ENCODE measurements at regions not wholly inside any gene's neighbourhood (a gene's known extent, or its start where the extent isn't known, plus 50 kb on each side); places are given as distances from the start of the nearest gene placed in this dataset.
"Not testable (repeated sequence)": the region's sequence is repeated elsewhere in the genome, so short reads cannot be mapped to it uniquely, and the experiment has no call there.

DNA sequence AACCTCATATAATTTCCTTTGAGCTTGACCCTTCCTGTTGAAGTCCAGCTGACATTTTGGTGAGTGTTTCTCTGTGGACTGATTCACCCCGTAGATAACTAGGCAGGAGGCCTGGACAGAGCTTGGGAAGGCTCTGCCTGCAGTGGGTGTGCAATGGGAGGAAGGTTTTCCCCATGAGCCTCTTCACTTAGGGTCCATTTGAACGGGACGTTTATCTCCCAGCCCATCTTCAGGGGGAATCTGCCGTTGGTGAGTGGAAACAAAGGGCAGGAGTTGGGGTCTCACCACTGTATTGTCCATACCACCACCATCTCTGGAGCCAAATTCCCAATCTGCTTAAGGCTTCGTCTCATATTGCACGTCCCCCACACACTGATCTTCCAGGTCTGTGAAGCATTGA is 825.6 kb upstream of the TPTE start:
- DNase-seq (ENCODE audit: low spot score): not testable (repeated sequence)

DNA sequence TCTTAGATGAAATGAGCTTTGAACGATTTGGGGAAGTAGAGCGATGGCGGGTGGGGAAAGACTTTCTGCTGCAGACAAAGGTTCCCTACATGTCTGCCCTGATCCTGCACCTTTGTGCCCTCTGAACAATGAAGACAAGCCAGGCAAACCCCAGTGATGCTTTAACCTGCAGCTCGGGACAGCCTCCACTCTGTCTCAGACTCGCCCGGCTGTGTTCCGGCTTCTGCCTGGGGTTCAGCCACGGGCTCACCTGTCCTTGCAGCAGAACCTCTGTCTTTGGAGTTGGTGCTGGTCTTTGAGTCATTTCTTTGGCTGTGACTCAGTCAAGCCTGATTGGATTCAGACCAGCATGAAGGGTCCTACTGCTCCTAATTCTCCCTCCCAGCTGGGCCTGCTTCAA is 823.6 kb upstream of the TPTE start:
- DNase-seq (ENCODE audit: low spot score): not testable (repeated sequence)

DNA sequence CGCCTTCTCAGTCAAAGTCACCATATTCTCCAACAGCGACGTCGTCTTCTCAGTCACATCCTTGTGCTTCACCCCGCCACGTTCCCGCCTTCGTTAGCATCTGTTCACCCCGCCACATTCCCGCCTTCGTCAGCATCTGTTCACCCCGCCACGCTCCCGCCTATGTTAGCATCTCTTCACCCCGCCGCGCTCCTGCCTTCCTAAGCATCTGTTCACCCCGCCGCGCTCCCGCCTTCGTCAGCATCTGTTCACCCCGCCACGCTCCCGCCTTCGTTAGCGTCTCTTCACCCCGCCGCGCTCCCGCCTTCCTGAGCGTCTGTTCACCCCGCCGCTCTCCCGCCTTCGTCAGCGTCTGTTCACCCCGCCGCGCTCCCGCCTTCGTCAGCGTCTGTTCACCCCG is 816.4 kb upstream of the TPTE start:
- not testable (repeated sequence) for DNase-seq (ENCODE audit: low spot score)

DNA sequence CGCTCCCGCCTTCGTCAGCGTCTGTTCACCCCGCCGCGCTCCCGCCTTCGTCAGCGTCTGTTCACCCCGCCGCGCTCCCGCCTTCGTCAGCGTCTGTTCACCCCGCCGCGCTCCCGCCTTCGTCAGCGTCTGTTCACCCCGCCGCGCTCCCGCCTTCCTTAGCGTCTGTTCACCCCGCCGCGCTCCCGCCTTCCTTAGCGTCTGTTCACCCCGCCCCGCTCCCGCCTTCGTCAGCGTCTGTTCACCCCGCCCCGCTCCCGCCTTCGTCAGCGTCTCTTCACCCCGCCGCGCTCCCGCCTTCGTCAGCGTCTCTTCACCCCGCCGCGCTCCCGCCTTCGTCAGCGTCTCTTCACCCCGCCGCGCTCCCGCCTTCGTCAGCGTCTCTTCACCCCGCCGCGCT is 815.9 kb upstream of the TPTE start:
- not testable (repeated sequence) for DNase-seq (ENCODE audit: low spot score)

DNA sequence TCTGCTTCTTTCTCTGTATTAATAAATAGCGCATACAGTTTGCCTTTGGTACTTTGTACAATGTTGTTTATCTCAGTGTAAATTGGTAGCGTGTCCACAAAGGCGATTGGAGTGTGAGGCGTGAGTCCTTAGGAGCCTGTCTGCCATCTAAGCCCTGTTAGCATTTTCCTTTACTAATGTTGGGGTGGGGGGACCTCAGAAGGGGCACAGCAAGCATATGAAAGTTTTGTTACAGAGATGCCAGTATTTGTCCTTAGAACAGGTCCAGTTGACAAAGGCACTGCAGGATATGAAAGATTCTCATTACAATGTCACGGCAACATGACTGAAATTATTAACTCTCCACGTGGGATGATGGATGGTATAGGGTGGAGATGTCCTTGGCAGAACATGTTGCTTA is 796.8 kb upstream of the TPTE start:
- not testable (repeated sequence) for DNase-seq (ENCODE audit: low spot score)

DNA sequence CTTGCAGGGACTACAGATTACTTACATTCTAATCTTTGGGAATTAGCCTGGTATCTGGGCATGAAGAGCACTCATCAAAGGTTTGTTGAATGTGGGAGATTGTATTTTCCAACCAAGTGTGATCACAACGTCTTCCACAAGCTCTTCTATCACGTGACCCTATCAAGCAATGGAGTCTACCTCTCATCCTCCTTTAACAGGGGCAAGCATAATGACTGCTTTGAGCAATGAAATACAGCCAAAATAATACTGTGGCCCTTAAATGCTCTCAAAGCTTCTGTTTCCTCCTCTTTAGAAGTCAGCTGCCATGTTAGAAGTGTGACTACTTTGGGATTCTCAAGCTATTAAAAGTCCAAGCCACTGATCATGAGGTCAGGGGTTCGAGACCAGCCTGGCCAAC is 794.2 kb upstream of the TPTE start:
- DNase-seq (ENCODE audit: low spot score): not testable (repeated sequence)

DNA sequence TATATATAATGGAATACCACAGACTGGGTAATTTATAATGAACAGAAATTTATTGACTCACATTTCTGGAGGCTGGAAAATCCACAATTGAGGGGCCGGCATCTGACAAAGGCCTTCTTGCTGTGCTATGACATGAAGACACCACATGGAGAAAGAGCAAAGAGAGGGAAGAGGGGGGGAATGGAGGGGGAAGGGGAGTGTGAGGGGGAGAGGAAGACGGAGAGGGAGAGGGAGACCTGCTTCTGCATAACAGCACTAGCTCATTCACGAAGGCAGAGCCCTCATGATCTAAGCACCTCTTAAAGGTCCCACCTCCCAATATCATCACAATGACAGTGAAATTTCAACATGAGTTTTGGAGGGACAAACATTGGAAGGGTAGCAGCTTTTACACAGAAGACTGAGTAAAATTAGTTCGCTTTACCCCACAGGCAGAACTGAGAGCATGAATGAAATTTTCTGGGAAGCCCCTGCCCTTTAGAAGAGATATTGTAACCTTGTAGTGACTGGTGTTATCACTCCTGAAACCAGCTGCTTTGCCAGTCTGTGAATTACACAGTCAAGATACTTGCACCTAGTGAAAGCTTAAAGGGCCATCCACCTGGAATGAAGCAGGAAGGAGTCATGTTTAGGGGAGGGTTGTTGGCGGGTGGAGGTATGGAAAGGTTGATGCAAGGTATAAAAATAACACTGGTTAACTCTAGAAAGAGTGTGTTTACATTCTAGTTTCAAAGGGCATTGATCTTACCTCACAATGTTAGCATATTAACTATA is 793.0 kb upstream of the TPTE start:
- not testable (repeated sequence) for DNase-seq (ENCODE audit: low spot score)

DNA sequence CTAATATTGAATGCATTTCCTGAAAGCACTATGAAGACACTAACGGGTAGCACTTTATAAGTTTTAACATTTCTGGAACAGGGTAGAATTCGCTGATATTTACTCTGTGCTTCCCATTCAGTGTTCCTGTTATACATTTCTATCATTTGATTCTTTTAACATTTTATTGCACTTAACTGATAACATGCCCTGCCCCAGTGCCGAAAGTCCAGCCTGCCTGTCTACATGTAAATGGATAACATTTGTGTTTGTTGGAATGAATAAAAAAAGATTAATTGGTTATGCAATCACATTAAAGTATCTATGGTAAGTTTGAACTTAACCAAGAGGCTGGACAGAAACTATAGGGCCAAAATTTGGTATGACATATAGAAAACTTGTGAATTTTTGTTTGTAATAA is 790.5 kb upstream of the TPTE start:
- no peak for DNase-seq (ENCODE audit: low spot score)

DNA sequence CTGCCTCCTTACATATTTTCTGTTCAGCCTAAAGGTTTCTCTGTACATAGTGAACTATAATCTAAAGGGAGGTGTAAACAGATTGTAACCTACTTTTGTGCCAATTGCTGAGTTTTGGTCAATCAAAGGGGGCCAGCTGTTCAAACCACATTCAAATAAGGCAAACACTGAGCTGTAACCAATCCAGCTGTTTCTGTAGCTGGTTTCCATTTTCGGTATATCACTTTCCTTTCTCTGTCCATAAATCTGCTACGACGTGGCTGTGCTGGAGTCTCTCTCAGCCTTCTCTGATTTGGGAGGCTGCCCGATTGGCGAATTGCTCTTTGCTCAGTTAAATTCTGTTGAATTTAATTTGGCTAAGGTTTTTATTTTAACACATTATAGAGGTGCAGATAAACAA is 790.1 kb upstream of the TPTE start:
- not testable (repeated sequence) for DNase-seq (ENCODE audit: low spot score)

DNA sequence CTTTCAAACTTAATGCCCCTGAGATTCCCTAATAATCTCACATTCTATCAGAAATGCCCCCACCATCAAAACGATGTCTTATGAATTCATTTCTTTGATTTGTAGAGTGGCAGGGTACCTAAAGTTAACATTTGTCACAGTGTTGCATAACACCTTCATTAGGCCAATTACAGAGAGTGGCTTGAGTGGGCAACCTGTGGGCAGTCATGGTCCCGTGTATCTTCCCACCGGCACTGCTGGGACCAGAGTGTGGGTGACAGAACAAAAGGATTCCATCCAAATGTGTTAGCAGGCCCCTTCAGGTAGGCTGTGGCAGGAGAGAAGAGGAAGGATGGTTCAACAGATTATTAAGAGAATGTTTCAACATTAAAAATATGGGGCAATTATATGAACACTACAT is 788.8 kb upstream of the TPTE start:
- DNase-seq (ENCODE audit: low spot score): not testable (repeated sequence)

DNA sequence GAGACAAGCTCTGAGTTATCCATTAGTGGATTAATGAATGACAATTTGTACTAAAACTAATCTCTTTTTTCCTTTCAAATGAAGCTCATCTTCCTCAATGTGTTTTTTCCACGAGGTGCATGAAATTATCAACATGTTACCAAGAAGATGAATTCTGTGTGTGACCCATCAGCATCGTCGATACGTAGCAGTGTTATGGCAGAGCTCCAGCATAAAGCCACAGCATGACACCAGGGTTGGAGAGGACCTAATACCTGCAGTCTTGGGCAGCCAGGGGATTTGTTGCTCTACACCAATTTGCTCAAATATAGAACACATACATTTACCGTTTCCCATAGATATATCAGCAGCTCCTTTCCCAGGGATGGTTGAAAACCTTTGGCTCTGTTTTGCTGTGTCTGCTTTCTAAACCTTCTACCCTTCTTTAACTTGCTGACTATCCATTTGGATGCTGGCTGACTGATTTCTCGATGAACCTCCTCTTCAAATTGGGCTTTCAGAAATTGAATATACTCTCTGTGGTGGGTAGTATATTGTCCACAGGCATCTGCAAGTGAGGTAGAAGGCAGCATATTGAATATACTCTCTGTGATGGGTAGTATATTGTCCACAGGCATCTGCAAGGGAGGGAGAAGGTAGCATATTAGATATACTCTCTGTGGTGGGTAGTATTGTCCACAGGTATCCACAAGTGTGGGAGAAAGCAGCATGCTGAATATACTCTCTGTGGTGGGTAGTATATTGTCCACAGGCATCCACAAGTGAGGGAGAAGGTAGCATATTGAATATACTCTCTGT is 787.4 kb upstream of the TPTE start:
- DNase-seq (ENCODE audit: low spot score): not testable (repeated sequence)

DNA sequence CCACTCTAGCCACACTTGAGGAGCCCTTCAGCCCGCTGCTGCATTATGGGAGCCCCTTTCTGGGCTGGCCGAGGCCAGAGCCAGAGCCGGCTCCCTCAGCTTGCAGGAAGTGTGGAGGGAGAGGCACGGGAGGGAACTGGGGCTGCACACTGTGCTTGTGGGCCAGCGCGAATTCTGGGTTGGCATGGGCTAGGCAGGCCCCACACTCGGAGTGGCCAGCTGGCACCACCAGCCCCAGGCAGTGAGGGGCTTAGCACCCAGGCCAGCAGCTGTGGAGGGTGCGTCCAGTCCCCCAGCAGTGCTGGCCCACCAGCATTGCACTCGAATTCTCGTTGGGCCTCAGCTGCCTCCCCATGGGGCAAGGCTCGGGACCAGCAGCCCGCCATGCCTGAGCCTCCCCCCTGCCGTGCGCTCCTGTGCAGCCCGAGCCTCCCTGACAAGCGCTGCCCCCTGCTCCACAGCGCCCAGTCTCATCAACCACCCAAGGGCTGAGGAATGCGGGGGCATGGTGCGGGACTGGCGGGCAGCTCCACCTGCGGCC is 785.9 kb upstream of the TPTE start:
- no peak for DNase-seq (ENCODE audit: low spot score)

DNA sequence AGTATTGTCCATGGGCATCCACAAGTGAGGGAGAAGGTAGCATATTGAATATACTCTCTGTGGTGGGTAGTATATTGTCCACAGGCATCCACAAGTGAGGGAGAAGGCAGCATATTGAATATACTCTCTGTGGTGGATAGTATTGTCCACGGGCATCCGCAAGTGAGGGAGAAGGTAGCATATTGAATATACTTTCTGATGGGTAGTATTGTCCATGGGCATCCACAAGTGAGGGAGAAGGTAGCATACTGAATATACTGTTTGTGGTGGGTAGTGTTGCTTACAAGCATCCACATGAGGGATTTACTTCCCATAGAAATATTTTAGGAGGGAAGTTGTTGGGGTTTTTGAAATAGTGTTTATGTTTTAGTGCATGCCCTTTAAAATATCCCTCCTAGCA is 784.1 kb upstream of the TPTE start:
- DNase-seq (ENCODE audit: low spot score): not testable (repeated sequence)

DNA sequence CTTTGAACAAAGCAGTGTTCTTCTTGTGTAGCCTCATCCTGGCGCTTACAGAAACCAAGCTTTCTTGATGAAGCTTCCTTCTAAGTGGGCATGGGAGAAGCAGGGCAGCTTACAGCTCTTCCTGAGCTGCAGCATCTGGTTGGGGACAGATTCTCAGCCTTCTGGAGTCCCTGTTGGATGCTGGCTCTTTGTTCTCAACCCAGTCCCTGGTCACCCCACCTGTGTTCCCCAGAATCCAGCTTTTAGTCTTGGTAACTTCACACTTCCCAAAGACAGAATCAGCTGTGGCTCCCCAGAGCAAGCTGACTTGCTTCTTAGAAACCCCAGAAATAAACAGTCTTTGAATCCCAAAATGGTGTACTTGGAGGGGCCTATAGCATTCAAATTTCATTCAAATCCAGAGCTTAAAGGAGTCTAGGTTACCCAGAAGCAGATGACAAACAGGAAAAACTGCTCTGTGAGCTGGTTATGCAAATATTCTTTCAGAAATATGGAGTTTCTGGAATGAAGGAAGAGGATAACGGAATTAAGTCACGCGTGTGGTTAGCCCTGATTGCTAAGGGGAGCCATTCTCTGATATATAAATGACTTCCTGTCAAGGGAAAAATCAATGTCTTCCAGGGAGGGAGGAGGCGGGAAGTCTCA is 783.4 kb upstream of the TPTE start:
- not testable (repeated sequence) for DNase-seq (ENCODE audit: low spot score)

DNA sequence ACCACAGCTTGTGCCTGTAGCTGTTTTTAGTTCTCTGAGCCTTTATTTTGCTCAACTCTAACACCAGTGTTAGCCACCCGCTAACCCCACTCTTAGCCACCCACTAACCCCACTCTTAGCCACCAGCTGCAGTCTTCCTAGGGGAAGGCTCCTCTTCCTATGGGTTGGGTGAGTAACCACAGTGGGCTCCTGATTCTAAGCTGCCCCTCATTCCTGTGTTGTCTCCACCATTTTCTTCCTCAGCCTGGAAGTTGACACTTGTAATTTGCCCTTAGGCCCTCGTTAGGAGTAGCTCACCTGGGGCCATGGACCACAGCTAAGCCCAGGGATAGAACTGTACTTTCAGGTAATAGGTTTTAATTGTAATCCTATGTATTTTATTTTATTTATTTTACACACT is 782.9 kb upstream of the TPTE start:
- DNase-seq (ENCODE audit: low spot score): no peak

DNA sequence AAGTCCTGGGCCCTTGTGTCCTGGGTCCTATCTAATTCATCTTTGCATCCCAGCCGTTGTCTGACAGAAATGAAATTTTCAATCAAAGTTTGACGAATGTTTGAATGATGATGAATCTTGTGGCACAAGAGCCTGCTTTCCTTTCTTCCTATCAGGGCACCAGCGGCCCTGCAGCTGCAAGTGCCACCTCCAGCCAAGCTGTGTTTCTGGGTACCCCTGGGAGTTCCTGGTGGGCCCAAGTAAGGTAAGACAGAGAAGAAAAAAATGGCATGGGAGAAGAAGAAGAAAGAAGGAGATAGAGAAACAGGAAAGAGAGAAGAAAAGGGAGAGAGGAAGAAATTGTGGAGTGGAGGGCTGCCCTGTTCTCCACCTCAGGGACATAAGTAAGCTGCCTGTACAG is 782.1 kb upstream of the TPTE start:
- DNase-seq (ENCODE audit: low spot score): no peak

DNA sequence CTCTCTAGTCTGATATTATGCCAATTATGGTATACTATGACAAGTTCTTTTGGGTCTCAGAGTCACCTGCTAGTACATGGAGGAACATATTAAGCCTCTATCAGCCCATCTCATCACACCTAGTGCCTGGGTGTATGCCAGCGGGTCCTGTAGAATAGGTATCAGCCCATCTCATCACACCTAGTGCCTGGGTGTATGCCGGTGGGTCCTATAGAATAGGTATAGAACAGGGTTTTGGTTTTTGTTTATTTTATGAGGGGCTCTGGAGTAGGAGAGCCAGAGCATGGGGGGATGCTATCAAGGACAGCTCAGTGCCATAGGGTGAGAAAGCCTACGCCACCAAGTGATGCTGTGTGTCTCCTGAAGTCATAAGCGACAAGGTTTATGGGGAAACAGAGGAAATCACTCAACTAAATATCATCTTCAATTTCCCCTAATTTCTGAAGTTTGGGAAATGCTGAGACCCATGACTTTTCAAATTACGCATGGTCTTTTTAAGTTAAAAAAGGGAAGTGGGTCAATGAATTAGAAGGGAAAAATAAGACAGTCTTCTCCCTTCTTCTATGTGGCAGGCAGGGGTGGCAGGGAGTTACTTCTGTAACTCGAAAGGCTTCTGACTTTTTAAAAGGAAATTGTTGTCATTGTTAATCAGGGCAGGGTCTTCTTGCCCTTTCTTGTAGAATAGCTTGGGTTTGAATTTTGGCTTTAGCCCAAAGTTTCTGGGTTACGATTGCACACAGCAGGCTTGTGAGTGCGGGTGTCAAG is 781.0 kb upstream of the TPTE start:
- not testable (repeated sequence) for DNase-seq (ENCODE audit: low spot score)

DNA sequence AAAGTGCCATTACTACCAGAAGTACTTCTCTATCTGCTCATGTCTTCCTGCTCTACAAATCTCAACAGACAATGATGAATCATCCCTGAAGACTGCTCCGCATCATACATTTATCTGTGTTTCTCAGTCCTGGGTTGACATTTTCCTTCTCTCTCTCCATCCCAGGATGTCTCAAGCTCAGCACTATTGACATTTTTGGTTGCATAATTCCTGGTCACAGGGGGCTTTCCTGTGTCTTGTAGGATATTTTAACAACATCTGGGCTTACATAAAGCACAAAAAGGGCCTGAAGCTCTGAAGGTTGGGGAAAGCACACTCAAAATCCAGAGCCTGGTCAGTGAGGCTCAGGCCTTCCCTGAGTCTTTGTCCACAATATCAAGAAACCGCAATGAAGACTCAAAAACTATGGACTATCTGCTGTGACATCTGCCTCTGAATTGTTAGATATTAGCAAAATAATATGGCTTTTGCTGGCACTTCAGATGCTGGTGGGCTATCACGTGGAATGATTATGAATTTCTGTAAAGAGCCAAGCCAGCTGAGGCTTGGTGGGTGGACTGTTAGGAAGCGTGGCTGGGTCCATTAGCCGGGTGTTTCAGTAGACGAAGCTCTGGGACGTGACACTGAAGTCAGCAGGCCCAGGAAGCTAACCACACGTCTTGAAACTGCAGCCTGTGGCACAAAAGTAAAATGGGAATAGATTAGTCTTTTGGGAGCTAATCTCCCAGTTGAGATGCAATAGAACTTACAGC is 780.2 kb upstream of the TPTE start:
- DNase-seq (ENCODE audit: low spot score): not testable (repeated sequence)

DNA sequence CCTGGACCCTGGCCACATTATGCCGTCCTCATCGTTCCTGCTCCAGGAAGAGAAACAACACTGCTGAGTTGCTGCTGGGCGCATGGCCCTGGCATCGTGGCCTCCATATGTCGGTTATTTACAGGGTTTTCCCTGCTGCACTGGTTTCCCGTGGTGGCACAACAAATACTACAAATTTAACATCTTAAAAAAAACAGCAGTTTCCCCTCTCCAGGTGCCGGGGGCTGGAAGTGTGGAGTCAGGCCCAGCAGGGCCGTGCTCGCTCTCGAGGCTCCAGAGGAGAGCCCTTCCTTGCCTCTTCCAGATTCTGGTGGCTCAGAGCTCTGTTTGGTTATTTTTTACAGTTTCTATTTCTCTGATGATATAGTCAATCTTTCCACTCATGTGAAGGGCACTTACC is 777.8 kb upstream of the TPTE start:
- not testable (repeated sequence) for DNase-seq (ENCODE audit: low spot score)

DNA sequence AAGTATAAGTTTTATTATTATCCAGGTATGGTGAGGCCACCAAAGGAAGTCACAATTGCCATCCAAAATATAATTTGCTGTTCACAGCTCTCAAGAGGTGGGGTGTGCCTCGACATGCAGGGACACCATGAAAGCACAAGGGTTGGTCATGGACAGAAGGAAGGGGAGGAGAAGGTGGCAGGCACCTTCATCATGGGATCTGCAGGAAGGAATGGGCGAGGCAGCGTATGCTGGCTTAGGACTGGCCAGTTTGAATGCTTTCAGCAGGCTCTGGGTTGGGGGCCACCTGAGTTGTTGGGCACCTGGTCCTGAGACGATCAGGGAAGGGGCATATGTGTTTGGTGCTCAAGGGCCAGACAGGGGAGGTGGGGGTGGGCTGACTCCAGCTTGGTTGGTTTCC is 777.2 kb upstream of the TPTE start:
- DNase-seq (ENCODE audit: low spot score): not testable (repeated sequence)

DNA sequence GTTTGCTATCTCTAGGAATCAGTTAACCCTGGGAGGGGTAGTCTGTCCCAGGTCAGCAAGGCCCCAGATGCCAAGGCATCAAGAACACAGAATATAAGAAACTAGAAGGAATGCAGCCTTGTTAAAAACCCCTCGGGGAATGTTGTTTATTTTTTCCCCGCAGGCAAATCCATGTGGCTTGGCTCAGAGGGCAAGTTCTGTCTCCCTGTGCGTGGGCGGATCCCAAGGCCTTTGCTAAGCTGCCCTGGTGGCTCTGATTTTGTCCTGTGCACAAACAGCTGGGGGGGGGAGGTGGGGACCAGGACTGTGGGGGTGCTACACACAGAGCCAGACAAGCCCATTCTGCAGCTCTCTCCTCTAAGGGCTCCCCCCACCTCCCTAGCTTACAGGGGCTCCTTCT is 776.8 kb upstream of the TPTE start:
- not testable (repeated sequence) for DNase-seq (ENCODE audit: low spot score)
